HG03097 (cell line): ENCODE measurements at regions not wholly inside any gene's neighbourhood (a gene's known extent, or its start where the extent isn't known, plus 50 kb on each side); places are given as distances from the start of the nearest gene placed in this dataset.
"Not testable (repeated sequence)": the region's sequence is repeated elsewhere in the genome, so short reads cannot be mapped to it uniquely, and the experiment has no call there.

ENCODE experiments used
- ATAC-seq: cut with Tn5 transposase; IDR thresholded peaks from one replicate; pipeline ENCODE4 v1.9.1; 2021; ENCODE audit not compliant: unreplicated experiment, low FRiP score

GRCh38 chr4:138643827-138644226, 371.8 kb upstream of the NOCT start:
- no peak for ATAC-seq

- ATAC-seq: no peak
Measured at GRCh38 chr4:138639018-138639741, 376.4 kb upstream of the NOCT start.

- no peak for ATAC-seq
Measured at GRCh38 chr4:138636781-138637180, 378.8 kb upstream of the NOCT start.

- no peak for ATAC-seq
Measured at GRCh38 chr4:138634915-138635314, 380.7 kb upstream of the NOCT start.

GRCh38 chr4:138633580-138633904, 382.0 kb upstream of the NOCT start:
- no peak for ATAC-seq

- ATAC-seq: no peak
Measured at GRCh38 chr4:138632856-138633579, 382.6 kb upstream of the NOCT start.

GRCh38 chr4:138630666-138631065, 384.9 kb upstream of the NOCT start:
- ATAC-seq: no peak

- ATAC-seq: no peak
Measured at GRCh38 chr4:138629669-138630068, 385.9 kb upstream of the NOCT start.

GRCh38 chr4:138627096-138627495, 384.9 kb upstream of the SLC7A11 start:
- ATAC-seq: no peak

GRCh38 chr4:138622362-138622761, 380.2 kb upstream of the SLC7A11 start:
- ATAC-seq: not testable (repeated sequence)

- ATAC-seq: no peak
Measured at GRCh38 chr4:138616775-138617174, 374.6 kb upstream of the SLC7A11 start.

GRCh38 chr4:138614398-138615142, 372.4 kb upstream of the SLC7A11 start:
- ATAC-seq: no peak

- ATAC-seq: no peak
Measured at GRCh38 chr4:138612428-138612827, 370.3 kb upstream of the SLC7A11 start.

GRCh38 chr4:138611721-138612120, 369.6 kb upstream of the SLC7A11 start:
- ATAC-seq: no peak

- ATAC-seq: no peak
Measured at GRCh38 chr4:138611017-138611416, 368.9 kb upstream of the SLC7A11 start.

- no peak for ATAC-seq
Measured at GRCh38 chr4:138609943-138610350, 367.8 kb upstream of the SLC7A11 start.

- no peak for ATAC-seq
Measured at GRCh38 chr4:138604556-138604955, 362.4 kb upstream of the SLC7A11 start.

- ATAC-seq: no peak
Measured at GRCh38 chr4:138602664-138603063, 360.5 kb upstream of the SLC7A11 start.

GRCh38 chr4:138599965-138600364, 357.8 kb upstream of the SLC7A11 start:
- no peak for ATAC-seq

GRCh38 chr4:138598226-138598625, 356.1 kb upstream of the SLC7A11 start:
- no peak for ATAC-seq

- no peak for ATAC-seq
Measured at GRCh38 chr4:138596896-138597295, 354.7 kb upstream of the SLC7A11 start.
